Mesothelial cell of epicardium (in vitro differentiated cells): ENCODE measurements at regions not wholly inside any gene's neighbourhood (a gene's known extent, or its start where the extent isn't known, plus 50 kb on each side); places are given as distances from the start of the nearest gene placed in this dataset.

Experiments used
- DNase-seq, 2 experiments: peaks; one replicate each; pipeline ENCODE4 v3.0.0; 2021; ENCODE audit warnings: low spot score in 2 of 2; ENCODE audit not compliant: unreplicated experiment in 2 of 2
- H3K27ac Mint-ChIP-seq: 2 replicates; pipeline ENCODE4 v1.8.0; 2021; ENCODE audit warnings: mixed read lengths
- H3K27me3 Mint-ChIP-seq: 2 replicates; pipeline ENCODE4 v1.8.0; 2021; ENCODE audit warnings: low read depth, mixed read lengths
- H3K36me3 Mint-ChIP-seq: 2 replicates; pipeline ENCODE4 v1.8.0; 2021; ENCODE audit warnings: mixed read lengths
- H3K4me1 Mint-ChIP-seq: 2 replicates; pipeline ENCODE4 v1.8.0; 2021; ENCODE audit warnings: mixed read lengths
- H3K4me3 Mint-ChIP-seq: 2 replicates; pipeline ENCODE4 v1.8.0; 2021; ENCODE audit warnings: mild to moderate bottlenecking, moderate library complexity, mixed read lengths
- H3K9me3 Mint-ChIP-seq: 2 replicates; pipeline ENCODE4 v1.8.0; 2021; ENCODE audit warnings: mixed read lengths
- TF ChIP-seq, protein P1 (sequence below): fragments of 200-600 bp; sonication (generic); IDR thresholded peaks from one replicate; pipeline ENCODE4 v1.5.0; 2021; ENCODE audit warnings: antibody characterized with exemption; ENCODE audit not compliant: unreplicated experiment

DNA sequence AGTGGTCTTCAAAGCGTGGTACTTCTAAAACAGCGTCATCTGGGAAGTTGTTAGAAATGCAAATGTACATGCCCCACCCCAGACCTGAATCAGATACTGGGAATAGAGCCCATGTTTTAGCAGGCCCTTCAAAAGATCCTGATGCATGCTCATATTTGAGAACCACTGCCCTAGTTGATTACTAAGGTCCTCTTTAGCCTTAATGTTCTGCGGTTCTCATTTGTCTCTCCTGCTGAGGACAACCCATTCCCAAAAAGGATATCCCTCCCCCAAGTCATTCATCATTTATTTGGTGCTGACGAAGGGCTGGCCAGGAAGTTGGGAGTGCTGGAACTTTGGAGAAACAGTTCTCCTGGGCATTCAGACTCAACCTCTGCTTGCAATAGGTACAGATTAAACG lies 92.4 kb upstream of the RALGPS2 start:
- Mint-ChIP-seq H3K27ac (no peak overlapping the region), H3K9me3 (no peaks in the 10 kb centered on the region), H3K4me1 (peaks cover 28% of the 10 kb centered on the region), H3K4me3 (no peak overlapping the region), H3K27me3 (no peaks in the 10 kb centered on the region), H3K36me3 (no peaks in the 10 kb centered on the region)
- no peak for DNase-seq
- TF ChIP-seq, protein P1, sequence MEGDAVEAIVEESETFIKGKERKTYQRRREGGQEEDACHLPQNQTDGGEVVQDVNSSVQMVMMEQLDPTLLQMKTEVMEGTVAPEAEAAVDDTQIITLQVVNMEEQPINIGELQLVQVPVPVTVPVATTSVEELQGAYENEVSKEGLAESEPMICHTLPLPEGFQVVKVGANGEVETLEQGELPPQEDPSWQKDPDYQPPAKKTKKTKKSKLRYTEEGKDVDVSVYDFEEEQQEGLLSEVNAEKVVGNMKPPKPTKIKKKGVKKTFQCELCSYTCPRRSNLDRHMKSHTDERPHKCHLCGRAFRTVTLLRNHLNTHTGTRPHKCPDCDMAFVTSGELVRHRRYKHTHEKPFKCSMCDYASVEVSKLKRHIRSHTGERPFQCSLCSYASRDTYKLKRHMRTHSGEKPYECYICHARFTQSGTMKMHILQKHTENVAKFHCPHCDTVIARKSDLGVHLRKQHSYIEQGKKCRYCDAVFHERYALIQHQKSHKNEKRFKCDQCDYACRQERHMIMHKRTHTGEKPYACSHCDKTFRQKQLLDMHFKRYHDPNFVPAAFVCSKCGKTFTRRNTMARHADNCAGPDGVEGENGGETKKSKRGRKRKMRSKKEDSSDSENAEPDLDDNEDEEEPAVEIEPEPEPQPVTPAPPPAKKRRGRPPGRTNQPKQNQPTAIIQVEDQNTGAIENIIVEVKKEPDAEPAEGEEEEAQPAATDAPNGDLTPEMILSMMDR, result no peak

DNA sequence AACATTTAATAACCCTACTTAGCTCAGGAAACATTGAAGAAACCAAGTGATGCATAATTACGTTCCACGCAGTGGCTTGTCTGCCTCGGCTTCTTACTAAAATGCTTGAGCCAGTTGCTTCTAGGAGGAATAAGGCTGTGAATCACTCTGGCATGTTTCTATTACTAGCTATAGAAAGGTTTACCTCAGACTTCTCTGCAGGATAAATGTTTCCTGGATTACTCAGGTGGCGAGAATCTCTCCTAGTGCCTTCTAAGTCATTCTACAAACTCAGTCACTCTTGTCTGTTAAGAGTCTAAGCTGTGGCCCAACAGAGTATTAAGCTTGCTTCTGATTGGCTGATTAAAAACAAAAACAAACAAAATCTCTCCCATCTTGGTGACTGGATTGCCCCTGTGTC lies 92.0 kb upstream of the RALGPS2 start:
- Mint-ChIP-seq H3K4me1 (peaks cover 28% of the 10 kb centered on the region), H3K27ac (peak overlapping the region; percentile 50), H3K4me3 (no peak overlapping the region), H3K9me3 (no peaks in the 10 kb centered on the region), H3K27me3 (no peaks in the 10 kb centered on the region), H3K36me3 (no peaks in the 10 kb centered on the region)
- no peak for DNase-seq
- TF ChIP-seq, protein P1, result no peak

GRCh38 chr1:178634445-178634844 lies 90.6 kb upstream of the RALGPS2 start:
- H3K36me3 Mint-ChIP-seq, result no peaks in the 10 kb centered on the region
- peaks cover 26% of the 10 kb centered on the region for H3K4me1 Mint-ChIP-seq
- no peaks in the 10 kb centered on the region for H3K27me3 Mint-ChIP-seq
- no peaks in the 10 kb centered on the region for H3K9me3 Mint-ChIP-seq
- DNase-seq, result no peak
- H3K4me3 Mint-ChIP-seq, result no peak overlapping the region
- TF ChIP-seq, protein P1, result no peak
- peak overlapping the region; percentile 76 for H3K27ac Mint-ChIP-seq

DNA sequence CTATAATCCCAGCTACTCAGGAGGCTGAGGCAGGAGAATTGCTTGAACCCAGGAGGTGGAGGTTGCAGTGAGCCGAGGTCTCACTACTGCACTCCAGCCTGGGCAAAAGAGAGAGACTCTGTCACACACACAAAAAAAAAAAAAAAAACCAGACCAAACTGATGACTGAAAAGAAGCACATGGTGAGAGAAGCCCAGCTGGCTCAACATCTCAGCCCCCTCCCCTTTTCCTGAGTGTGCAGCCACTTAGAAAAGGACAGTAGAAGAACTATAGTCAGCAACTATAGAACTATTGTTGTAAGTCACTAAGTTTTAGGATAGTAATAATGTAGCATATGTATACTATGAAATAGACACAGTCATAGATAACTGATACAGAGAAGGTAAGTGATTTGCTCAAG lies 87.2 kb upstream of the RALGPS2 start:
- H3K27ac Mint-ChIP-seq, result no peak overlapping the region
- DNase-seq, result no peak
- H3K27me3 Mint-ChIP-seq, result no peaks in the 10 kb centered on the region
- H3K36me3 Mint-ChIP-seq, result no peaks in the 10 kb centered on the region
- TF ChIP-seq, protein P1, result no peak
- no peak overlapping the region for H3K4me3 Mint-ChIP-seq
- H3K9me3 Mint-ChIP-seq, result peaks cover 2% of the 10 kb centered on the region
- peaks cover 43% of the 10 kb centered on the region for H3K4me1 Mint-ChIP-seq

DNA sequence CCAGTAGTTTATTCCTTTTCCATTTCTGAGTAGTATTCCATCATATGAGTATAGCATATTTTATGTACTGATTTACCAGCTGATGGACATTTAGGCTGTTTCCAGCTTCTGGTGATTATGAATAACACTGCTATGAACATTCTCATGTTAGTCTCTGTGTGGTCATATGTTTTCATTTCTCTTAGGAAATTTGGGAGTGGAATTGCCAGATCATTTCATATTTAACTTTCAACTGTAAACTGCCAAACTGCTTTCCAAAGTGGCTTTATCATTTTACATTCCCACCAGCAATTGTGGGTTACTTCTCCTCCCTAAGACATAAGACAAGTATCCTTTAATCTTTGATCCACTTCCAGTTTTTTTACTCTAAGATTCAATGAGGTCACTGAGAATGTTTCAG lies 85.7 kb upstream of the RALGPS2 start:
- no peaks in the 10 kb centered on the region for H3K27me3 Mint-ChIP-seq
- no peaks in the 10 kb centered on the region for H3K36me3 Mint-ChIP-seq
- peaks cover 2% of the 10 kb centered on the region for H3K9me3 Mint-ChIP-seq
- TF ChIP-seq, protein P1, result no peak
- H3K4me1 Mint-ChIP-seq, result peaks cover 49% of the 10 kb centered on the region
- no peak overlapping the region for H3K4me3 Mint-ChIP-seq
- DNase-seq, result no peak
- no peak overlapping the region for H3K27ac Mint-ChIP-seq

DNA sequence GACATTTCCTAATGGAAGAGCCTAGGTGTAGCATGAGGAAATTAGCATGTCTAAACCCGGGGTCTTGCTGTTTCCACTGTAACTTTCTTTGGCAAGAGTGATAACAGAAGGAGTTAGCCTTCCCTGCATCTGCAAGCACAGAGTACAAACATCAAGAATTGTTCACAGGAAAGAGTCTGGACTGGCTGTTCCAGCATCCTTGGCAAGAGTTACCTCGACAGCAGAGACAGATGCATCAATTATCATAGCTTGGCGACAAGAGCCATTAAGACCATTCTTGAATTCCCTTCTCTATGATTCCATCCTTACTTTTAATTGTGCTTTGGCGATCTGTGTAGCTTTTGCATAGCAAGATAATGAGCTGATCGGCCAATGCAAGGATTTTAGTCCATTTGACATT lies 82.8 kb upstream of the RALGPS2 start:
- peaks cover 69% of the 10 kb centered on the region for H3K4me1 Mint-ChIP-seq
- H3K4me3 Mint-ChIP-seq, result no peak overlapping the region
- H3K27ac Mint-ChIP-seq, result peak overlapping the region; percentile 31
- TF ChIP-seq, protein P1, result no peak
- H3K36me3 Mint-ChIP-seq, result no peaks in the 10 kb centered on the region
- peaks cover 2% of the 10 kb centered on the region for H3K9me3 Mint-ChIP-seq
- DNase-seq, result no peak
- no peaks in the 10 kb centered on the region for H3K27me3 Mint-ChIP-seq
